IMR-90 (cell line): ENCODE measurements at regions not wholly inside any gene's neighbourhood (a gene's known extent, or its start where the extent isn't known, plus 50 kb on each side); places are given as distances from the start of the nearest gene placed in this dataset.

Experiments used
- ATAC-seq: fragments of 200-7000 bp; cut with Tn5 transposase; 2 replicates; pipeline ENCODE4 v1.9.1; 2020; ENCODE audit warnings: low read depth, mild to moderate bottlenecking, moderate library complexity
- BruUV-seq: library from RNA; stranded (reverse); fragments of 400-500 nt; replicated peaks from 2 replicates; lab custom pipeline; 2021; lab: Mats Ljungman, UMichigan
- CTCF ChIA-PET: fragments of 300-600 bp; formaldehyde crosslinking; extraction: SDS; loops from one replicate; lab custom pipeline; 2021; ENCODE audit warnings: antibody characterized with exemption; lab: Yijun Ruan, JAX
- POLR2A ChIA-PET: fragments of 300-600 bp; sonication (Branson Sonifier 250); formaldehyde crosslinking; loops from one replicate; lab custom pipeline; 2022; ENCODE audit warnings: antibody characterized with exemption; ENCODE audit not compliant: unreplicated experiment; lab: Charles Lee
- DNase-seq: peaks from one replicate; pipeline ENCODE4 v3.0.0; 2013
- H2AFZ ChIP-seq: replicated peaks from 2 replicates; pipeline ENCODE3; 2013; ENCODE audit warnings: low read length, mild to moderate bottlenecking; ENCODE audit not compliant: poor library complexity
- H2AK5ac ChIP-seq: 2 replicates; pipeline ENCODE4 v1.6.1; 2013; ENCODE audit warnings: low read depth, low read length, inconsistent platforms
- H2AK9ac ChIP-seq: replicated peaks from 2 replicates; pipeline ENCODE3; 2013; ENCODE audit warnings: mild to moderate bottlenecking, low read depth, low read length, moderate library complexity; ENCODE audit not compliant: poor library complexity
- H2BK120ac ChIP-seq: 2 replicates; pipeline ENCODE4 v1.6.1; 2013; ENCODE audit warnings: low read depth, low read length, inconsistent platforms
- H2BK15ac ChIP-seq: 3 replicates; pipeline ENCODE4 v1.6.1; 2013; ENCODE audit warnings: low read depth, low read length, inconsistent platforms
- H2BK20ac ChIP-seq: 2 replicates; pipeline ENCODE4 v1.6.1; 2013; ENCODE audit warnings: low read depth, mild to moderate bottlenecking, inconsistent platforms, low read length, moderate library complexity
- H2BK5ac ChIP-seq: 2 replicates; pipeline ENCODE4 v1.6.1; 2013; ENCODE audit warnings: mild to moderate bottlenecking, low read depth, low read length, inconsistent platforms; ENCODE audit not compliant: poor library complexity, severe bottlenecking
- H3K14ac ChIP-seq: replicated peaks from 2 replicates; pipeline ENCODE4 v1.6.1; 2013; ENCODE audit warnings: low read depth, low read length, inconsistent platforms
- H3K18ac ChIP-seq: 2 replicates; pipeline ENCODE4 v1.6.1; 2013; ENCODE audit warnings: low read depth, low read length, control low read depth
- H3K23ac ChIP-seq: 2 replicates; pipeline ENCODE4 v1.6.1; 2013; ENCODE audit warnings: low read depth, low read length, inconsistent platforms
- H3K27ac ChIP-seq: 2 replicates; pipeline ENCODE4 v1.5.1; 2013; ENCODE audit warnings: mild to moderate bottlenecking, control low read depth, low read length; ENCODE audit not compliant: insufficient read depth
- H3K27me3 ChIP-seq: 2 replicates; pipeline ENCODE4 v1.6.1; 2013; ENCODE audit warnings: low read length; ENCODE audit not compliant: control insufficient read depth, insufficient read depth
- H3K36me3 ChIP-seq: 2 replicates; pipeline ENCODE4 v1.6.1; 2013; ENCODE audit warnings: low read length, mixed read lengths; ENCODE audit not compliant: control insufficient read depth, insufficient read depth
- H3K4ac ChIP-seq: 2 replicates; pipeline ENCODE4 v1.6.1; 2013; ENCODE audit warnings: low read depth, low read length, inconsistent platforms
- H3K4me1 ChIP-seq: 2 replicates; pipeline ENCODE4 v1.6.1; 2013; ENCODE audit warnings: low read length, mixed read lengths; ENCODE audit not compliant: control insufficient read depth, insufficient read depth
- H3K4me2 ChIP-seq: 2 replicates; pipeline ENCODE4 v1.6.1; 2013; ENCODE audit warnings: low read depth, mild to moderate bottlenecking, control low read depth, low read length, moderate library complexity
- H3K4me3 ChIP-seq: 2 replicates; pipeline ENCODE4 v1.5.1; 2013; ENCODE audit warnings: low read depth, mild to moderate bottlenecking, control low read depth, low read length, moderate library complexity; ENCODE audit not compliant: insufficient read depth
- H3K56ac ChIP-seq: 2 replicates; pipeline ENCODE4 v1.6.1; 2013; ENCODE audit warnings: low read length, inconsistent platforms; ENCODE audit not compliant: insufficient read depth; ENCODE audit errors: extremely low read depth
- H3K79me1 ChIP-seq, 2 experiments: 2 replicates each; pipeline ENCODE4 v1.6.1; 2013; ENCODE audit warnings: low read length in 2 of 2, inconsistent platforms in 1 of 2, low read depth in 1 of 2
- H3K9ac ChIP-seq: 2 replicates; pipeline ENCODE4 v1.6.1; 2013; ENCODE audit warnings: low read depth, low read length, control low read depth
- H3K9me1 ChIP-seq: 2 replicates; pipeline ENCODE4 v1.6.1; 2013; ENCODE audit warnings: low read length, inconsistent platforms; ENCODE audit not compliant: insufficient read depth
- H3K9me3 ChIP-seq: 2 replicates; pipeline ENCODE4 v1.6.1; 2013; ENCODE audit warnings: low read length; ENCODE audit not compliant: control insufficient read depth, insufficient read depth
- H4K20me1 ChIP-seq: 2 replicates; pipeline ENCODE4 v1.6.1; 2013; ENCODE audit warnings: low read length, inconsistent platforms; ENCODE audit not compliant: insufficient read depth
- H4K5ac ChIP-seq: 2 replicates; pipeline ENCODE4 v1.6.1; 2013; ENCODE audit warnings: mild to moderate bottlenecking, low read depth, low read length, control low read depth
- H4K8ac ChIP-seq, 2 experiments: 2 replicates each; pipeline ENCODE4 v1.6.1; 2013; ENCODE audit warnings: low read depth in 2 of 2, low read length in 2 of 2, control low read depth in 1 of 2, inconsistent platforms in 1 of 2
- H4K91ac ChIP-seq: 2 replicates; pipeline ENCODE4 v1.6.1; 2013; ENCODE audit warnings: low read depth, low read length, inconsistent platforms; ENCODE audit not compliant: insufficient read depth
- BHLHE40 ChIP-seq: fragments of 150-350 bp; IDR thresholded peaks from 2 replicates; pipeline ENCODE4 v1.6.1; 2016; ENCODE audit warnings: mild to moderate bottlenecking, low read depth, low read length
- CEBPB ChIP-seq: IDR thresholded peaks from 2 replicates; pipeline ENCODE4 v1.6.1; 2012; ENCODE audit warnings: low read depth, low read length, improper control_type of control experiment
- CHD1 ChIP-seq: IDR thresholded peaks from 2 replicates; pipeline ENCODE4 v1.6.1; 2012; ENCODE audit warnings: low read depth, low read length, improper control_type of control experiment
- ELK1 ChIP-seq: fragments of 150-350 bp; IDR thresholded peaks from 2 replicates; pipeline ENCODE4 v1.6.1; 2016; ENCODE audit warnings: low read depth, mild to moderate bottlenecking, low read length, moderate library complexity, borderline replicate concordance
- FOS ChIP-seq: fragments of 150-350 bp; IDR thresholded peaks from 2 replicates; pipeline ENCODE4 v1.6.1; 2016; ENCODE audit warnings: low read depth, low read length
- MAFK ChIP-seq: IDR thresholded peaks from 2 replicates; pipeline ENCODE4 v1.6.1; 2012; ENCODE audit warnings: low read depth, low read length, improper control_type of control experiment
- MAZ ChIP-seq: IDR thresholded peaks from 2 replicates; pipeline ENCODE4 v1.6.1; 2012; ENCODE audit warnings: low read depth, mild to moderate bottlenecking, low read length, improper control_type of control experiment, moderate library complexity, borderline replicate concordance
- MXI1 ChIP-seq: IDR thresholded peaks from 2 replicates; pipeline ENCODE4 v1.6.1; 2012; ENCODE audit warnings: low read depth, mild to moderate bottlenecking, low read length, moderate library complexity, borderline replicate concordance
- NFE2L2 ChIP-seq: fragments of 150-350 bp; IDR thresholded peaks from 2 replicates; pipeline ENCODE4 v1.6.1; 2016; ENCODE audit warnings: low read depth, mild to moderate bottlenecking, low read length
- POLR2A ChIP-seq: IDR thresholded peaks from 2 replicates; pipeline ENCODE4 v1.6.1; 2012; ENCODE audit warnings: mild to moderate bottlenecking, low read depth, low read length
- RAD21 ChIP-seq: IDR thresholded peaks from 2 replicates; pipeline ENCODE4 v1.6.1; 2012; ENCODE audit warnings: low read length, improper control_type of control experiment
- RCOR1 ChIP-seq: IDR thresholded peaks from 2 replicates; pipeline ENCODE4 v1.6.1; 2012; ENCODE audit warnings: mild to moderate bottlenecking, low read length, improper control_type of control experiment; ENCODE audit not compliant: insufficient replicate concordance
- RFX5 ChIP-seq: IDR thresholded peaks from 2 replicates; pipeline ENCODE4 v1.8.0; 2012; ENCODE audit warnings: low read depth, mild to moderate bottlenecking, low read length, moderate library complexity
- SMC3 ChIP-seq: fragments of 150-350 bp; IDR thresholded peaks from 2 replicates; pipeline ENCODE4 v1.6.1; 2016; ENCODE audit warnings: low read depth, mild to moderate bottlenecking, antibody characterized with exemption, low read length, moderate library complexity
- dilution Hi-C: fragments of 300-500 bp; cut with HindIII; formaldehyde crosslinking; loops from one replicate; pipeline ENCODE4 v1.14.3; 2018; ENCODE audit warnings: low sequenced_read_pairs; ENCODE audit not compliant: unreplicated experiment
- in situ Hi-C: fragments of 300-500 bp; cut with MboI; formaldehyde crosslinking; loops from 3 replicates; pipeline ENCODE4 v1.14.3; 2019; ENCODE audit warnings: low sequenced_read_pairs, inconsistent platforms, mixed read lengths
- intact Hi-C: fragments of 100-400 bp; cut with micrococcal nuclease; formaldehyde crosslinking; loops from 2 replicates; pipeline ENCODE4 v1.10.0; 2022
- TF ChIP-seq, protein P1 (sequence below): conservative IDR thresholded peaks from 2 replicates; pipeline ENCODE4 v1.5.1; 2012; ENCODE audit warnings: mild to moderate bottlenecking, low read depth, low read length, improper control_type of control experiment
- TF ChIP-seq, protein P2 (sequence below): fragments of 150-350 bp; IDR thresholded peaks from 2 replicates; pipeline ENCODE4 v1.6.1; 2017; ENCODE audit warnings: mild to moderate bottlenecking, antibody characterized with exemption, low read length, low read depth

GRCh38 chr2:234848578-234848977 lies 103.2 kb upstream of the SH3BP4 start:
- no peak overlapping the region for H2BK20ac ChIP-seq
- BruUV-seq: no TSS peak
- no peak overlapping the region for H3K9ac ChIP-seq
- TF ChIP-seq, protein P1, sequence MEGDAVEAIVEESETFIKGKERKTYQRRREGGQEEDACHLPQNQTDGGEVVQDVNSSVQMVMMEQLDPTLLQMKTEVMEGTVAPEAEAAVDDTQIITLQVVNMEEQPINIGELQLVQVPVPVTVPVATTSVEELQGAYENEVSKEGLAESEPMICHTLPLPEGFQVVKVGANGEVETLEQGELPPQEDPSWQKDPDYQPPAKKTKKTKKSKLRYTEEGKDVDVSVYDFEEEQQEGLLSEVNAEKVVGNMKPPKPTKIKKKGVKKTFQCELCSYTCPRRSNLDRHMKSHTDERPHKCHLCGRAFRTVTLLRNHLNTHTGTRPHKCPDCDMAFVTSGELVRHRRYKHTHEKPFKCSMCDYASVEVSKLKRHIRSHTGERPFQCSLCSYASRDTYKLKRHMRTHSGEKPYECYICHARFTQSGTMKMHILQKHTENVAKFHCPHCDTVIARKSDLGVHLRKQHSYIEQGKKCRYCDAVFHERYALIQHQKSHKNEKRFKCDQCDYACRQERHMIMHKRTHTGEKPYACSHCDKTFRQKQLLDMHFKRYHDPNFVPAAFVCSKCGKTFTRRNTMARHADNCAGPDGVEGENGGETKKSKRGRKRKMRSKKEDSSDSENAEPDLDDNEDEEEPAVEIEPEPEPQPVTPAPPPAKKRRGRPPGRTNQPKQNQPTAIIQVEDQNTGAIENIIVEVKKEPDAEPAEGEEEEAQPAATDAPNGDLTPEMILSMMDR: no peak
- TF ChIP-seq CEBPB (no peak), NFE2L2 (no peak), POLR2A (no peak), RFX5 (no peak), BHLHE40 (no peak), MXI1 (no peak), MAZ (no peak), RCOR1 (no peak), CHD1 (no peak), ELK1 (no peak), MAFK (no peak), RAD21 (no peak), SMC3 (no peak), FOS (no peak)
- TF ChIP-seq, protein P2, sequence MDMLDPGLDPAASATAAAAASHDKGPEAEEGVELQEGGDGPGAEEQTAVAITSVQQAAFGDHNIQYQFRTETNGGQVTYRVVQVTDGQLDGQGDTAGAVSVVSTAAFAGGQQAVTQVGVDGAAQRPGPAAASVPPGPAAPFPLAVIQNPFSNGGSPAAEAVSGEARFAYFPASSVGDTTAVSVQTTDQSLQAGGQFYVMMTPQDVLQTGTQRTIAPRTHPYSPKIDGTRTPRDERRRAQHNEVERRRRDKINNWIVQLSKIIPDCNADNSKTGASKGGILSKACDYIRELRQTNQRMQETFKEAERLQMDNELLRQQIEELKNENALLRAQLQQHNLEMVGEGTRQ: no peak
- H4K20me1 ChIP-seq: no peaks in the 10 kb centered on the region
- dilution Hi-C loops: no loop called here
- H3K27me3 ChIP-seq: no peaks in the 10 kb centered on the region
- H4K5ac ChIP-seq: no peak overlapping the region
- CTCF ChIA-PET: no interaction called here
- H3K4me2 ChIP-seq: no peak overlapping the region
- H3K4me3 ChIP-seq: no peak overlapping the region
- no peaks in the 10 kb centered on the region for H3K9me3 ChIP-seq
- H4K91ac ChIP-seq: no peak overlapping the region
- no peak overlapping the region for H3K23ac ChIP-seq
- no peaks in the 10 kb centered on the region for H3K36me3 ChIP-seq
- no peaks in the 10 kb centered on the region for H3K79me1 ChIP-seq
- H3K4me1 ChIP-seq: no peaks in the 10 kb centered on the region
- no peak overlapping the region for H2BK120ac ChIP-seq
- in situ Hi-C loops: no loop called here
- POLR2A ChIA-PET: no interaction called here
- no peak for ATAC-seq
- H4K8ac ChIP-seq: no peak overlapping the region
- H3K14ac ChIP-seq: no peak overlapping the region
- H2AK5ac ChIP-seq: no peak overlapping the region
- no peak overlapping the region for H2AK9ac ChIP-seq
- no peak overlapping the region for H3K56ac ChIP-seq
- 0 out of 2 replicates have a peak, but pooled peaks cover 3% of the 10 kb centered on the region for H3K9me1 ChIP-seq
- no peak overlapping the region for H2AFZ ChIP-seq
- no peak overlapping the region for H3K27ac ChIP-seq
- H3K4ac ChIP-seq: no peak overlapping the region
- H2BK5ac ChIP-seq: no peak overlapping the region
- no peak for DNase-seq
- no peak overlapping the region for H2BK15ac ChIP-seq
- intact Hi-C loops: no loop called here
- H3K18ac ChIP-seq: no peak overlapping the region
